Activated T-helper 17 cell treated with anti-CD3 and anti-CD28 coated beads, Interleukin-2, amount 50 U/mL, for 72 hours (primary cell): ENCODE measurements at regions not wholly inside any gene's neighbourhood (a gene's known extent, or its start where the extent isn't known, plus 50 kb on each side); places are given as distances from the start of the nearest gene placed in this dataset.

ENCODE experiments used
- ATAC-seq: fragments of 150-1000 bp; cut with Tn5 transposase; replicated peaks from 2 replicates; pipeline ENCODE4 v1.10.0; 2021; ENCODE audit warnings: mild to moderate bottlenecking, moderate library complexity
- H3K27ac Mint-ChIP-seq: one replicate; pipeline ENCODE4 v1.8.0; 2022; ENCODE audit warnings: mixed read lengths
- H3K27me3 Mint-ChIP-seq: one replicate; pipeline ENCODE4 v1.8.0; 2022; ENCODE audit warnings: mixed read lengths
- H3K36me3 Mint-ChIP-seq: one replicate; pipeline ENCODE4 v1.8.0; 2022; ENCODE audit warnings: low read depth, mild to moderate bottlenecking, mixed read lengths
- H3K4me1 Mint-ChIP-seq: one replicate; pipeline ENCODE4 v1.8.0; 2022; ENCODE audit warnings: mixed read lengths
- H3K4me3 Mint-ChIP-seq: one replicate; pipeline ENCODE4 v1.8.0; 2022; ENCODE audit warnings: mild to moderate bottlenecking, mixed read lengths
- H3K9me3 Mint-ChIP-seq: one replicate; pipeline ENCODE4 v1.8.0; 2022; ENCODE audit warnings: mixed read lengths

GRCh38 chr9:85414390-85414789 is 327.4 kb downstream of the AGTPBP1 start:
- no peak for ATAC-seq
- Mint-ChIP-seq H3K36me3 (no peaks in the 10 kb centered on the region), H3K4me1 (no peaks in the 10 kb centered on the region), H3K4me3 (no peak overlapping the region), H3K9me3 (no peaks in the 10 kb centered on the region), H3K27ac (no peak overlapping the region), H3K27me3 (peaks cover 16% of the 10 kb centered on the region)

GRCh38 chr9:85408494-85408893 is 333.3 kb downstream of the AGTPBP1 start:
- Mint-ChIP-seq H3K4me1 (no peaks in the 10 kb centered on the region), H3K9me3 (no peaks in the 10 kb centered on the region), H3K36me3 (no peaks in the 10 kb centered on the region), H3K27me3 (peaks cover 9% of the 10 kb centered on the region), H3K27ac (no peak overlapping the region), H3K4me3 (no peak overlapping the region)
- ATAC-seq, result no peak

- no peaks in the 10 kb centered on the region for H3K9me3 Mint-ChIP-seq
- no peak for ATAC-seq
- no peaks in the 10 kb centered on the region for H3K4me1 Mint-ChIP-seq
- H3K4me3 Mint-ChIP-seq, result no peak overlapping the region
- H3K27ac Mint-ChIP-seq, result no peak overlapping the region
- no peaks in the 10 kb centered on the region for H3K36me3 Mint-ChIP-seq
- H3K27me3 Mint-ChIP-seq, result peaks cover 11% of the 10 kb centered on the region
Observed at GRCh38 chr9:85405566-85405950, 336.2 kb downstream of the AGTPBP1 start.

GRCh38 chr9:85404911-85405565 is 336.7 kb downstream of the AGTPBP1 start:
- Mint-ChIP-seq H3K4me1 (no peaks in the 10 kb centered on the region), H3K27me3 (peaks cover 11% of the 10 kb centered on the region), H3K9me3 (no peaks in the 10 kb centered on the region), H3K4me3 (no peak overlapping the region), H3K27ac (no peak overlapping the region), H3K36me3 (no peaks in the 10 kb centered on the region)
- ATAC-seq, result no peak

- Mint-ChIP-seq H3K4me3 (no peak overlapping the region), H3K36me3 (no peaks in the 10 kb centered on the region), H3K27me3 (peaks cover 13% of the 10 kb centered on the region), H3K4me1 (no peaks in the 10 kb centered on the region), H3K27ac (no peak overlapping the region), H3K9me3 (no peaks in the 10 kb centered on the region)
- no peak for ATAC-seq
Observed at GRCh38 chr9:85402551-85402950, 339.2 kb downstream of the AGTPBP1 start.

- Mint-ChIP-seq H3K4me3 (no peak overlapping the region), H3K4me1 (no peaks in the 10 kb centered on the region), H3K27ac (no peak overlapping the region), H3K36me3 (no peaks in the 10 kb centered on the region), H3K9me3 (no peaks in the 10 kb centered on the region), H3K27me3 (peaks cover 13% of the 10 kb centered on the region)
- no peak for ATAC-seq
Observed at GRCh38 chr9:85401998-85402397, 339.8 kb downstream of the AGTPBP1 start.

- no peaks in the 10 kb centered on the region for H3K4me1 Mint-ChIP-seq
- H3K27me3 Mint-ChIP-seq, result peaks cover 29% of the 10 kb centered on the region
- H3K36me3 Mint-ChIP-seq, result no peaks in the 10 kb centered on the region
- ATAC-seq, result no peak
- no peak overlapping the region for H3K4me3 Mint-ChIP-seq
- H3K27ac Mint-ChIP-seq, result no peak overlapping the region
- peaks cover 4% of the 10 kb centered on the region for H3K9me3 Mint-ChIP-seq
Observed at GRCh38 chr9:85397005-85397404, 344.7 kb downstream of the AGTPBP1 start.

GRCh38 chr9:85392260-85392659 is 349.5 kb downstream of the AGTPBP1 start:
- no peaks in the 10 kb centered on the region for H3K36me3 Mint-ChIP-seq
- ATAC-seq, result no peak
- H3K9me3 Mint-ChIP-seq, result peaks cover 4% of the 10 kb centered on the region
- H3K27ac Mint-ChIP-seq, result no peak overlapping the region
- peaks cover 22% of the 10 kb centered on the region for H3K27me3 Mint-ChIP-seq
- no peaks in the 10 kb centered on the region for H3K4me1 Mint-ChIP-seq
- H3K4me3 Mint-ChIP-seq, result no peak overlapping the region

GRCh38 chr9:85377731-85378289 is 363.9 kb downstream of the AGTPBP1 start:
- Mint-ChIP-seq H3K36me3 (no peaks in the 10 kb centered on the region), H3K27ac (no peak overlapping the region), H3K9me3 (no peaks in the 10 kb centered on the region), H3K4me1 (no peaks in the 10 kb centered on the region), H3K4me3 (no peak overlapping the region), H3K27me3 (peaks cover 7% of the 10 kb centered on the region)
- ATAC-seq, result no peak

- H3K27me3 Mint-ChIP-seq, result peaks cover 7% of the 10 kb centered on the region
- no peak overlapping the region for H3K4me3 Mint-ChIP-seq
- no peak for ATAC-seq
Observed at GRCh38 chr9:85368781-85369180, 373.0 kb downstream of the AGTPBP1 start.

GRCh38 chr9:85359161-85359560 is 382.6 kb downstream of the AGTPBP1 start:
- no peak overlapping the region for H3K27ac Mint-ChIP-seq
- ATAC-seq, result no peak
- H3K9me3 Mint-ChIP-seq, result no peaks in the 10 kb centered on the region
- H3K27me3 Mint-ChIP-seq, result peaks cover 25% of the 10 kb centered on the region
- no peaks in the 10 kb centered on the region for H3K4me1 Mint-ChIP-seq
- no peak overlapping the region for H3K4me3 Mint-ChIP-seq
- H3K36me3 Mint-ChIP-seq, result no peaks in the 10 kb centered on the region

More at GRCh38 chr9:85368781-85369180, 373.0 kb downstream of the AGTPBP1 start:
- H3K9me3 Mint-ChIP-seq, result no peaks in the 10 kb centered on the region
- no peaks in the 10 kb centered on the region for H3K4me1 Mint-ChIP-seq
- no peak overlapping the region for H3K27ac Mint-ChIP-seq
- no peaks in the 10 kb centered on the region for H3K36me3 Mint-ChIP-seq

- Mint-ChIP-seq H3K36me3 (no peaks in the 10 kb centered on the region), H3K4me1 (no peaks in the 10 kb centered on the region), H3K27ac (no peak overlapping the region), H3K4me3 (no peak overlapping the region), H3K27me3 (no peaks in the 10 kb centered on the region), H3K9me3 (no peaks in the 10 kb centered on the region)
- no peak for ATAC-seq
Observed at GRCh38 chr9:85349046-85349445, 392.7 kb downstream of the AGTPBP1 start.

- Mint-ChIP-seq H3K9me3 (no peaks in the 10 kb centered on the region), H3K27me3 (peaks cover 8% of the 10 kb centered on the region), H3K27ac (no peak overlapping the region), H3K36me3 (no peaks in the 10 kb centered on the region), H3K4me3 (no peak overlapping the region), H3K4me1 (no peaks in the 10 kb centered on the region)
- no peak for ATAC-seq
Observed at GRCh38 chr9:85347541-85347940, 394.2 kb downstream of the AGTPBP1 start.

GRCh38 chr9:85344901-85345300 is 396.9 kb downstream of the AGTPBP1 start:
- H3K4me1 Mint-ChIP-seq, result no peaks in the 10 kb centered on the region
- H3K36me3 Mint-ChIP-seq, result no peaks in the 10 kb centered on the region
- H3K9me3 Mint-ChIP-seq, result no peaks in the 10 kb centered on the region
- ATAC-seq, result no peak
- H3K27me3 Mint-ChIP-seq, result peaks cover 22% of the 10 kb centered on the region
- H3K27ac Mint-ChIP-seq, result no peak overlapping the region
- no peak overlapping the region for H3K4me3 Mint-ChIP-seq

- Mint-ChIP-seq H3K4me1 (no peaks in the 10 kb centered on the region), H3K9me3 (no peaks in the 10 kb centered on the region), H3K27ac (no peak overlapping the region), H3K36me3 (no peaks in the 10 kb centered on the region), H3K27me3 (peaks cover 26% of the 10 kb centered on the region), H3K4me3 (no peak overlapping the region)
- ATAC-seq, result no peak
Observed at GRCh38 chr9:85339338-85339737, 402.4 kb downstream of the AGTPBP1 start.
